ENCODE measurements at regions not wholly inside any gene's neighbourhood (a gene's known extent, or its start where the extent isn't known, plus 50 kb on each side); places are given as distances from the start of the nearest gene placed in this dataset.
A peak's percentile ranks its signal among the peaks of the same experiment; 100 is the strongest.
"Not testable (repeated sequence)": the region's sequence is repeated elsewhere in the genome, so short reads cannot be mapped to it uniquely, and the experiment has no call there.

- H3K9ac ChIP-seq (ENCODE audit: low read length in 5 of 5); H3K36me3 ChIP-seq (ENCODE audit: control insufficient read depth in 5 of 5, insufficient read depth in 5 of 5, low read length in 5 of 5); H3K27ac ChIP-seq (ENCODE audit: low read depth, low read length); H3K9me3 ChIP-seq (ENCODE audit: control insufficient read depth in 5 of 5, low read length in 5 of 5); H3K4me3 ChIP-seq (ENCODE audit: low read depth in 1 of 5, low read length in 5 of 5); H3K4me1 ChIP-seq (ENCODE audit: control insufficient read depth in 5 of 5, insufficient read depth in 5 of 5, low read length in 5 of 5); H3K27me3 ChIP-seq (ENCODE audit: control insufficient read depth in 5 of 5, insufficient read depth in 4 of 5, low read length in 5 of 5): not testable (repeated sequence)
Observed at GRCh38 chr4:112838015-112838414, 201.1 kb downstream of the LARP7 start.

DNA sequence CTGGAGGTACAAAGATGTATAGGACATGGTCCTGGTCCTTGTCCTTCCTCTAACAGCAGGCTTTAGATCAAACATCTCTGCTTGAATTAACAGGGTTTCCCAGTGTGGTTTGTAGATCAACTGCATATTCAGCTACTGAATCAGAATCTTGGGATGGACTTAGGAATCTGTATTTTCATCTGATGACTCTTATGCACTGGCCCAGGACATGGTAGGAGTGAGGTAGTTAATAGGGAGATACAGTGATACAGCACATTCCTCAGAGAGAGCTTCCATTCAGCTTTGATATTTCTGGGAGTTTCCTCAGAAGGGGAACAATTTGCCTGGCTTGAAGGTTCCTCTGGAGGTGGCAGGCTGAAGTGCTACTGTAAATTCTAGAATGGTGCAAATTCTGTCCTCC is 203.1 kb downstream of the LARP7 start:
- H3K27me3 ChIP-seq (ENCODE audit: control insufficient read depth in 5 of 5, insufficient read depth in 4 of 5, low read length in 5 of 5): no peaks in the 10 kb centered on the region
- no peaks in the 10 kb centered on the region for H3K4me1 ChIP-seq (ENCODE audit: control insufficient read depth in 5 of 5, insufficient read depth in 5 of 5, low read length in 5 of 5)
- H3K27ac ChIP-seq (ENCODE audit: low read depth, low read length): no peak overlapping the region
- H3K4me3 ChIP-seq (ENCODE audit: low read depth in 1 of 5, low read length in 5 of 5): no peak overlapping the region
- H3K36me3 ChIP-seq (ENCODE audit: control insufficient read depth in 5 of 5, insufficient read depth in 5 of 5, low read length in 5 of 5): no peaks in the 10 kb centered on the region
- H3K9me3 ChIP-seq (ENCODE audit: control insufficient read depth in 5 of 5, low read length in 5 of 5): no peaks in the 10 kb centered on the region
- H3K9ac ChIP-seq (ENCODE audit: low read length in 5 of 5): no peak overlapping the region

GRCh38 chr4:112840619-112841018 is 203.7 kb downstream of the LARP7 start:
- Histone ChIP-seq H3K27ac (ENCODE audit: low read depth, low read length) (no peak overlapping the region), H3K9ac (ENCODE audit: low read length in 5 of 5) (no peak overlapping the region), H3K4me3 (ENCODE audit: low read depth in 1 of 5, low read length in 5 of 5) (no peak overlapping the region), H3K36me3 (ENCODE audit: control insufficient read depth in 5 of 5, insufficient read depth in 5 of 5, low read length in 5 of 5) (no peaks in the 10 kb centered on the region), H3K27me3 (ENCODE audit: control insufficient read depth in 5 of 5, insufficient read depth in 4 of 5, low read length in 5 of 5) (no peaks in the 10 kb centered on the region), H3K9me3 (ENCODE audit: control insufficient read depth in 5 of 5, low read length in 5 of 5) (no peaks in the 10 kb centered on the region), H3K4me1 (ENCODE audit: control insufficient read depth in 5 of 5, insufficient read depth in 5 of 5, low read length in 5 of 5) (no peaks in the 10 kb centered on the region)

GRCh38 chr4:112842513-112842912 is 205.6 kb downstream of the LARP7 start:
- H3K9ac ChIP-seq (ENCODE audit: low read length in 5 of 5): no peak overlapping the region
- H3K36me3 ChIP-seq (ENCODE audit: control insufficient read depth in 5 of 5, insufficient read depth in 5 of 5, low read length in 5 of 5): no peaks in the 10 kb centered on the region
- no peak overlapping the region for H3K27ac ChIP-seq (ENCODE audit: low read depth, low read length)
- H3K9me3 ChIP-seq (ENCODE audit: control insufficient read depth in 5 of 5, low read length in 5 of 5): no peaks in the 10 kb centered on the region
- H3K4me1 ChIP-seq (ENCODE audit: control insufficient read depth in 5 of 5, insufficient read depth in 5 of 5, low read length in 5 of 5): no peaks in the 10 kb centered on the region
- no peaks in the 10 kb centered on the region for H3K27me3 ChIP-seq (ENCODE audit: control insufficient read depth in 5 of 5, insufficient read depth in 4 of 5, low read length in 5 of 5)
- H3K4me3 ChIP-seq (ENCODE audit: low read depth in 1 of 5, low read length in 5 of 5): no peak overlapping the region

- Histone ChIP-seq H3K9ac (ENCODE audit: low read length in 5 of 5) (no peak overlapping the region), H3K9me3 (ENCODE audit: control insufficient read depth in 5 of 5, low read length in 5 of 5) (no peaks in the 10 kb centered on the region), H3K4me1 (ENCODE audit: control insufficient read depth in 5 of 5, insufficient read depth in 5 of 5, low read length in 5 of 5) (no peaks in the 10 kb centered on the region), H3K27ac (ENCODE audit: low read depth, low read length) (no peak overlapping the region), H3K36me3 (ENCODE audit: control insufficient read depth in 5 of 5, insufficient read depth in 5 of 5, low read length in 5 of 5) (no peaks in the 10 kb centered on the region), H3K4me3 (ENCODE audit: low read depth in 1 of 5, low read length in 5 of 5) (no peak overlapping the region), H3K27me3 (ENCODE audit: control insufficient read depth in 5 of 5, insufficient read depth in 4 of 5, low read length in 5 of 5) (no peaks in the 10 kb centered on the region)
Observed at GRCh38 chr4:112845386-112845785, 204.1 kb upstream of the ANK2 start.

- H3K4me3 ChIP-seq (ENCODE audit: low read depth in 1 of 5, low read length in 5 of 5): no peak overlapping the region
- H3K36me3 ChIP-seq (ENCODE audit: control insufficient read depth in 5 of 5, insufficient read depth in 5 of 5, low read length in 5 of 5): no peaks in the 10 kb centered on the region
- no peak overlapping the region for H3K27ac ChIP-seq (ENCODE audit: low read depth, low read length)
- H3K9me3 ChIP-seq (ENCODE audit: control insufficient read depth in 5 of 5, low read length in 5 of 5): no peaks in the 10 kb centered on the region
- H3K9ac ChIP-seq (ENCODE audit: low read length in 5 of 5): no peak overlapping the region
- H3K4me1 ChIP-seq (ENCODE audit: control insufficient read depth in 5 of 5, insufficient read depth in 5 of 5, low read length in 5 of 5): no peaks in the 10 kb centered on the region
- no peaks in the 10 kb centered on the region for H3K27me3 ChIP-seq (ENCODE audit: control insufficient read depth in 5 of 5, insufficient read depth in 4 of 5, low read length in 5 of 5)
Observed at GRCh38 chr4:112847045-112847444, 202.4 kb upstream of the ANK2 start.

DNA sequence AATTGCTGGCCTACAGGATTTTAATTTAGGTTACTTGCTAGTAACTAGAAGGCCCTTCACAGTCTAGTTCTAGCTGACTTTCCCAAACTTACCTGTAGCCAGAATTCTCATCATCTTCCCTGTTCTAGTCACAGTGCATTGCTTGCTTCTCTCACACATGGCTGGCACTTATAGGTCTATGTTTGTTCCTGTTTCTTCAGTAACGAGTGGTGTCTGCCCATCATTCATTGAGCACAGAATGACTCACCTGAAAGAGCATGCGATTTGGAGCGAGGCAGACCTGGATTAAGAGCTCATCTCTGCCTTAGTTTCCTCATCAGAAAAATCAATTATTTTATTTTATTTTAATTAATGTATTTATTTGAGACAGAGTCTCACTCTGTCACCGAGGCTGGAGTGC is 201.7 kb upstream of the ANK2 start:
- Histone ChIP-seq H3K27ac (ENCODE audit: low read depth, low read length) (no peak overlapping the region), H3K36me3 (ENCODE audit: control insufficient read depth in 5 of 5, insufficient read depth in 5 of 5, low read length in 5 of 5) (no peaks in the 10 kb centered on the region)

GRCh38 chr4:112848911-112849310 is 200.5 kb upstream of the ANK2 start:
- no peak overlapping the region for H3K4me3 ChIP-seq (ENCODE audit: low read depth in 1 of 5, low read length in 5 of 5)
- H3K4me1 ChIP-seq (ENCODE audit: control insufficient read depth in 5 of 5, insufficient read depth in 5 of 5, low read length in 5 of 5): no peaks in the 10 kb centered on the region
- H3K9ac ChIP-seq (ENCODE audit: low read length in 5 of 5): no peak overlapping the region
- H3K36me3 ChIP-seq (ENCODE audit: control insufficient read depth in 5 of 5, insufficient read depth in 5 of 5, low read length in 5 of 5): no peaks in the 10 kb centered on the region
- no peaks in the 10 kb centered on the region for H3K27me3 ChIP-seq (ENCODE audit: control insufficient read depth in 5 of 5, insufficient read depth in 4 of 5, low read length in 5 of 5)
- no peak overlapping the region for H3K27ac ChIP-seq (ENCODE audit: low read depth, low read length)
- no peaks in the 10 kb centered on the region for H3K9me3 ChIP-seq (ENCODE audit: control insufficient read depth in 5 of 5, low read length in 5 of 5)

More for the DNA sequence above, 201.7 kb upstream of the ANK2 start:
- no peaks in the 10 kb centered on the region for H3K4me1 ChIP-seq (ENCODE audit: control insufficient read depth in 5 of 5, insufficient read depth in 5 of 5, low read length in 5 of 5)
- H3K4me3 ChIP-seq (ENCODE audit: low read depth in 1 of 5, low read length in 5 of 5): no peak overlapping the region
- no peak overlapping the region for H3K9ac ChIP-seq (ENCODE audit: low read length in 5 of 5)
- H3K27me3 ChIP-seq (ENCODE audit: control insufficient read depth in 5 of 5, insufficient read depth in 4 of 5, low read length in 5 of 5): no peaks in the 10 kb centered on the region
- no peaks in the 10 kb centered on the region for H3K9me3 ChIP-seq (ENCODE audit: control insufficient read depth in 5 of 5, low read length in 5 of 5)

DNA sequence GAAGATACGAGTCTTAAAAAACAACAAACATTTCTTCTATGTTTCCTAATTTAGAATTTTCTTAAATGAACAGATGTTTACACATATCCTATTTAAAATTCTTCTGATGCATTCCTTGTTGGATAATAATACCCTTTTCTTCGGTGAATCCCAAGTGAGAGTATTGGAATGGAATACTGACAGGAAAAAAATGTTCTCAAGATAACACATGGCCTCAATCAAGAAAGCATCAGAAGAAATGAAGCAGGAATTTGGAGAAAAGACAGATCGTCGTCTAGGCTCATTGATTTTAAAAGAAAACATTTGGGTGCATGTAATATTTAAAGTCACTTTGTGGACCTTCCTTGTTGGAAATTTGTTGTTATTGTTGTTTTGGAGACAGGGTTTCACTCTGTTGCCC is 196.9 kb upstream of the ANK2 start:
- H3K27me3 ChIP-seq (ENCODE audit: control insufficient read depth in 5 of 5, insufficient read depth in 4 of 5, low read length in 5 of 5): no peaks in the 10 kb centered on the region
- H3K9me3 ChIP-seq (ENCODE audit: control insufficient read depth in 5 of 5, low read length in 5 of 5): no peaks in the 10 kb centered on the region
- H3K9ac ChIP-seq (ENCODE audit: low read length in 5 of 5): no peak overlapping the region
- H3K4me3 ChIP-seq (ENCODE audit: low read depth in 1 of 5, low read length in 5 of 5): peak overlapping the region in 1 of 5 donors; percentile 4
- no peaks in the 10 kb centered on the region for H3K4me1 ChIP-seq (ENCODE audit: control insufficient read depth in 5 of 5, insufficient read depth in 5 of 5, low read length in 5 of 5)
- no peak overlapping the region for H3K27ac ChIP-seq (ENCODE audit: low read depth, low read length)
- no peaks in the 10 kb centered on the region for H3K36me3 ChIP-seq (ENCODE audit: control insufficient read depth in 5 of 5, insufficient read depth in 5 of 5, low read length in 5 of 5)

- Histone ChIP-seq H3K9ac (ENCODE audit: low read length in 5 of 5) (no peak overlapping the region), H3K27ac (ENCODE audit: low read depth, low read length) (no peak overlapping the region), H3K36me3 (ENCODE audit: control insufficient read depth in 5 of 5, insufficient read depth in 5 of 5, low read length in 5 of 5) (no peaks in the 10 kb centered on the region), H3K4me3 (ENCODE audit: low read depth in 1 of 5, low read length in 5 of 5) (no peak overlapping the region), H3K9me3 (ENCODE audit: control insufficient read depth in 5 of 5, low read length in 5 of 5) (no peaks in the 10 kb centered on the region), H3K4me1 (ENCODE audit: control insufficient read depth in 5 of 5, insufficient read depth in 5 of 5, low read length in 5 of 5) (no peaks in the 10 kb centered on the region), H3K27me3 (ENCODE audit: control insufficient read depth in 5 of 5, insufficient read depth in 4 of 5, low read length in 5 of 5) (no peaks in the 10 kb centered on the region)
Observed at GRCh38 chr4:112853662-112854256, 195.7 kb upstream of the ANK2 start.

- Histone ChIP-seq H3K9ac (ENCODE audit: low read length in 5 of 5) (no peak overlapping the region), H3K4me1 (ENCODE audit: control insufficient read depth in 5 of 5, insufficient read depth in 5 of 5, low read length in 5 of 5) (no peaks in the 10 kb centered on the region), H3K4me3 (ENCODE audit: low read depth in 1 of 5, low read length in 5 of 5) (no peak overlapping the region), H3K36me3 (ENCODE audit: control insufficient read depth in 5 of 5, insufficient read depth in 5 of 5, low read length in 5 of 5) (no peaks in the 10 kb centered on the region), H3K9me3 (ENCODE audit: control insufficient read depth in 5 of 5, low read length in 5 of 5) (no peaks in the 10 kb centered on the region), H3K27ac (ENCODE audit: low read depth, low read length) (no peak overlapping the region), H3K27me3 (ENCODE audit: control insufficient read depth in 5 of 5, insufficient read depth in 4 of 5, low read length in 5 of 5) (no peaks in the 10 kb centered on the region)
Observed at GRCh38 chr4:112854420-112854819, 195.0 kb upstream of the ANK2 start.
